H1 (cell line): ENCODE measurements at regions not wholly inside any gene's neighbourhood (a gene's known extent, or its start where the extent isn't known, plus 50 kb on each side); places are given as distances from the start of the nearest gene placed in this dataset.

Source experiments
- MAX ChIP-seq: IDR thresholded peaks from 2 replicates; pipeline ENCODE4 v1.6.1; 2012; ENCODE audit warnings: inconsistent platforms
- TBP ChIP-seq: IDR thresholded peaks from 2 replicates; pipeline ENCODE4 v1.6.1; 2011; ENCODE audit warnings: low read depth, low read length, improper control_type of control experiment

DNA sequence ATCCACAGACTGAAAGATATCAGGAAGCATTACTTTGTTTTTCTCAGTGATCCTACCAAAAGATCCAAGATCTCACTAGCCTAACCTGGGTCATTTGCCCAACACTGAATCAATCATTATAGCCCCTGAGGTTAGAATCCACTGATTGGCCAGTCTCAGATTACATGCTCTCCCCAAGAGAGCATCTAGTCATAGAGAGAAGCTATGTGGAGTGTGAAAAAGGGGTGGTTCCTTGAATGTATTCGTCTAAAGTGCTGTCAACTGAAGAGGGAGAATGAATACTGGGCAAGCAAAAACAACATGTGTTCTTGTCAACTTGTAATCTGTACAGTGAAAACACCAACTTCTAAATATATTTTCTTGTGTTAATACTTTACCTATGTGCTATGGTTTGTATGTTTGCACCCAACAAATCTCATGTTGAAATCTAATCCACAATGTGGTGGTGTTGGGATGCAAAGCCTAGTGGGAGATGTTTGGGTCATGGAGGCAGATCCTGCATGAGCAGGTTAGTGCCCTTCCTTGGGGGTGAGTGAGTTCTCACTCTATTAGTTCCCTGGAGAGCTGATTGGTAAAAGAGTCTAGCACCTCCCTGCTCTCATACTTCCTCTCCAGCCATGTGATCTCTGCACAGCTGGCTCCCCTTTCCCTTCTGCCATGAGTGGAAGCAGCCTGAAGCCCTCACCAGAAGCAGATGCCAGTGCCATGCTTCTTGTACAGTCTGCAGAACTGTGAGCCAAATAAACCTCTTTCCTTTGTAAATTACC is 60.3 kb upstream of the PJA2 start (continued):
- no peak for TF ChIP-seq TBP
- no peak for TF ChIP-seq MAX
- TF ChIP-seq, all 59 proteins: peak for 0
